ENCODE measurements at regions not wholly inside any gene's neighbourhood (a gene's known extent, or its start where the extent isn't known, plus 50 kb on each side); places are given as distances from the start of the nearest gene placed in this dataset.

GRCh38 chr6:80922916-80923455, 816.5 kb downstream of the BCKDHB start:
- no peak for TF ChIP-seq MYC (IDR thresholded peaks at IDR 0.05; ENCODE audit: low read depth, low read length)
- no peak for TF ChIP-seq CTCF (IDR thresholded peaks at IDR 0.05; ENCODE audit: low read depth, low read length)
- no peak for TF ChIP-seq POLR2A (IDR thresholded peaks at IDR 0.05; ENCODE audit: extremely low read depth, insufficient read length)
- TF ChIP-seq MAX (IDR thresholded peaks at IDR 0.05; ENCODE audit: low read depth, low read length): no peak

Measured in NB4 (cell line).